ENCODE measurements at regions not wholly inside any gene's neighbourhood (a gene's known extent, or its start where the extent isn't known, plus 50 kb on each side); places are given as distances from the start of the nearest gene placed in this dataset.

DNA sequence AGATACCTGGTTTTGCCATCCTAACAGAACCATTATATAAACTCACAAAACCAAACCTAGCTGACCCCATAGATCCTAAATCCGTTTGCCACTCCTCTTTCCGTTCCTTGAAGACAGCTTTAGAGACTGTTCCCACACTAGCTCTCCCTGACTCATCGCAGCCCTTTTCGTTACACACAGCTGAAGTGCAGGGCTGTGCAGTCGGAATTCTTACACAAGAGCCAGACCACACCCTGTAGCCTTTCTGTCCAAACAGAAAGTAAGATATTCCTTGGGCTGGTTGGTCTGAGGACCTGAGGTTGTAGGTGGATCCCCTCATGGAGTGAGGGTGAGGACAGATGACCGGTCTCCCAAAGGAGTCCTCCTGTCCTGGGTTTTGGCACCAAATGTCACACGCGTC, 56.7 kb upstream of the NAA35 start:
- DNase-seq = no peak

GRCh38 chr9:85890962-85891361, 50.0 kb upstream of the NAA35 start:
- DNase-seq = no peak

Data from CD4-positive, alpha-beta T cell treated with Interleukin-4 for 4 hours (primary cell).